IMR-90 (cell line): ENCODE measurements at regions not wholly inside any gene's neighbourhood (a gene's known extent, or its start where the extent isn't known, plus 50 kb on each side); places are given as distances from the start of the nearest gene placed in this dataset.

Experiments
- ATAC-seq: fragments of 200-7000 bp; cut with Tn5 transposase; 2 replicates; pipeline ENCODE4 v1.9.1; 2020; ENCODE audit warnings: low read depth, mild to moderate bottlenecking, moderate library complexity
- BruUV-seq: library from RNA; stranded (reverse); fragments of 400-500 nt; replicated peaks from 2 replicates; lab custom pipeline; 2021; lab: Mats Ljungman, UMichigan
- CTCF ChIA-PET: fragments of 300-600 bp; formaldehyde crosslinking; extraction: SDS; loops from one replicate; lab custom pipeline; 2021; ENCODE audit warnings: antibody characterized with exemption; lab: Yijun Ruan, JAX
- POLR2A ChIA-PET: fragments of 300-600 bp; sonication (Branson Sonifier 250); formaldehyde crosslinking; loops from one replicate; lab custom pipeline; 2022; ENCODE audit warnings: antibody characterized with exemption; ENCODE audit not compliant: unreplicated experiment; lab: Charles Lee
- DNase-seq: peaks from one replicate; pipeline ENCODE4 v3.0.0; 2013
- H2AFZ ChIP-seq: replicated peaks from 2 replicates; pipeline ENCODE3; 2013; ENCODE audit warnings: low read length, mild to moderate bottlenecking; ENCODE audit not compliant: poor library complexity
- H2AK5ac ChIP-seq: 2 replicates; pipeline ENCODE4 v1.6.1; 2013; ENCODE audit warnings: low read depth, low read length, inconsistent platforms
- H2AK9ac ChIP-seq: replicated peaks from 2 replicates; pipeline ENCODE3; 2013; ENCODE audit warnings: mild to moderate bottlenecking, low read depth, low read length, moderate library complexity; ENCODE audit not compliant: poor library complexity
- H2BK120ac ChIP-seq: 2 replicates; pipeline ENCODE4 v1.6.1; 2013; ENCODE audit warnings: low read depth, low read length, inconsistent platforms
- H2BK15ac ChIP-seq: 3 replicates; pipeline ENCODE4 v1.6.1; 2013; ENCODE audit warnings: low read depth, low read length, inconsistent platforms
- H2BK20ac ChIP-seq: 2 replicates; pipeline ENCODE4 v1.6.1; 2013; ENCODE audit warnings: low read depth, mild to moderate bottlenecking, inconsistent platforms, low read length, moderate library complexity
- H2BK5ac ChIP-seq: 2 replicates; pipeline ENCODE4 v1.6.1; 2013; ENCODE audit warnings: mild to moderate bottlenecking, low read depth, low read length, inconsistent platforms; ENCODE audit not compliant: poor library complexity, severe bottlenecking
- H3K14ac ChIP-seq: replicated peaks from 2 replicates; pipeline ENCODE4 v1.6.1; 2013; ENCODE audit warnings: low read depth, low read length, inconsistent platforms
- H3K18ac ChIP-seq: 2 replicates; pipeline ENCODE4 v1.6.1; 2013; ENCODE audit warnings: low read depth, low read length, control low read depth
- H3K23ac ChIP-seq: 2 replicates; pipeline ENCODE4 v1.6.1; 2013; ENCODE audit warnings: low read depth, low read length, inconsistent platforms
- H3K27ac ChIP-seq: 2 replicates; pipeline ENCODE4 v1.5.1; 2013; ENCODE audit warnings: mild to moderate bottlenecking, control low read depth, low read length; ENCODE audit not compliant: insufficient read depth
- H3K27me3 ChIP-seq: 2 replicates; pipeline ENCODE4 v1.6.1; 2013; ENCODE audit warnings: low read length; ENCODE audit not compliant: control insufficient read depth, insufficient read depth
- H3K36me3 ChIP-seq: 2 replicates; pipeline ENCODE4 v1.6.1; 2013; ENCODE audit warnings: low read length, mixed read lengths; ENCODE audit not compliant: control insufficient read depth, insufficient read depth
- H3K4ac ChIP-seq: 2 replicates; pipeline ENCODE4 v1.6.1; 2013; ENCODE audit warnings: low read depth, low read length, inconsistent platforms
- H3K4me1 ChIP-seq: 2 replicates; pipeline ENCODE4 v1.6.1; 2013; ENCODE audit warnings: low read length, mixed read lengths; ENCODE audit not compliant: control insufficient read depth, insufficient read depth
- H3K4me2 ChIP-seq: 2 replicates; pipeline ENCODE4 v1.6.1; 2013; ENCODE audit warnings: low read depth, mild to moderate bottlenecking, control low read depth, low read length, moderate library complexity
- H3K4me3 ChIP-seq: 2 replicates; pipeline ENCODE4 v1.5.1; 2013; ENCODE audit warnings: low read depth, mild to moderate bottlenecking, control low read depth, low read length, moderate library complexity; ENCODE audit not compliant: insufficient read depth
- H3K56ac ChIP-seq: 2 replicates; pipeline ENCODE4 v1.6.1; 2013; ENCODE audit warnings: low read length, inconsistent platforms; ENCODE audit not compliant: insufficient read depth; ENCODE audit errors: extremely low read depth
- H3K79me1 ChIP-seq, 2 experiments: 2 replicates each; pipeline ENCODE4 v1.6.1; 2013; ENCODE audit warnings: low read length in 2 of 2, inconsistent platforms in 1 of 2, low read depth in 1 of 2
- H3K9ac ChIP-seq: 2 replicates; pipeline ENCODE4 v1.6.1; 2013; ENCODE audit warnings: low read depth, low read length, control low read depth
- H3K9me1 ChIP-seq: 2 replicates; pipeline ENCODE4 v1.6.1; 2013; ENCODE audit warnings: low read length, inconsistent platforms; ENCODE audit not compliant: insufficient read depth
- H3K9me3 ChIP-seq: 2 replicates; pipeline ENCODE4 v1.6.1; 2013; ENCODE audit warnings: low read length; ENCODE audit not compliant: control insufficient read depth, insufficient read depth
- H4K20me1 ChIP-seq: 2 replicates; pipeline ENCODE4 v1.6.1; 2013; ENCODE audit warnings: low read length, inconsistent platforms; ENCODE audit not compliant: insufficient read depth
- H4K5ac ChIP-seq: 2 replicates; pipeline ENCODE4 v1.6.1; 2013; ENCODE audit warnings: mild to moderate bottlenecking, low read depth, low read length, control low read depth
- H4K8ac ChIP-seq, 2 experiments: 2 replicates each; pipeline ENCODE4 v1.6.1; 2013; ENCODE audit warnings: low read depth in 2 of 2, low read length in 2 of 2, control low read depth in 1 of 2, inconsistent platforms in 1 of 2
- H4K91ac ChIP-seq: 2 replicates; pipeline ENCODE4 v1.6.1; 2013; ENCODE audit warnings: low read depth, low read length, inconsistent platforms; ENCODE audit not compliant: insufficient read depth
- BHLHE40 ChIP-seq: fragments of 150-350 bp; IDR thresholded peaks from 2 replicates; pipeline ENCODE4 v1.6.1; 2016; ENCODE audit warnings: mild to moderate bottlenecking, low read depth, low read length
- CEBPB ChIP-seq: IDR thresholded peaks from 2 replicates; pipeline ENCODE4 v1.6.1; 2012; ENCODE audit warnings: low read depth, low read length, improper control_type of control experiment
- CHD1 ChIP-seq: IDR thresholded peaks from 2 replicates; pipeline ENCODE4 v1.6.1; 2012; ENCODE audit warnings: low read depth, low read length, improper control_type of control experiment
- FOS ChIP-seq: fragments of 150-350 bp; IDR thresholded peaks from 2 replicates; pipeline ENCODE4 v1.6.1; 2016; ENCODE audit warnings: low read depth, low read length
- MAFK ChIP-seq: IDR thresholded peaks from 2 replicates; pipeline ENCODE4 v1.6.1; 2012; ENCODE audit warnings: low read depth, low read length, improper control_type of control experiment
- MAZ ChIP-seq: IDR thresholded peaks from 2 replicates; pipeline ENCODE4 v1.6.1; 2012; ENCODE audit warnings: low read depth, mild to moderate bottlenecking, low read length, improper control_type of control experiment, moderate library complexity, borderline replicate concordance
- MXI1 ChIP-seq: IDR thresholded peaks from 2 replicates; pipeline ENCODE4 v1.6.1; 2012; ENCODE audit warnings: low read depth, mild to moderate bottlenecking, low read length, moderate library complexity, borderline replicate concordance
- NFE2L2 ChIP-seq: fragments of 150-350 bp; IDR thresholded peaks from 2 replicates; pipeline ENCODE4 v1.6.1; 2016; ENCODE audit warnings: low read depth, mild to moderate bottlenecking, low read length
- POLR2A ChIP-seq: IDR thresholded peaks from 2 replicates; pipeline ENCODE4 v1.6.1; 2012; ENCODE audit warnings: mild to moderate bottlenecking, low read depth, low read length
- RAD21 ChIP-seq: IDR thresholded peaks from 2 replicates; pipeline ENCODE4 v1.6.1; 2012; ENCODE audit warnings: low read length, improper control_type of control experiment
- RCOR1 ChIP-seq: IDR thresholded peaks from 2 replicates; pipeline ENCODE4 v1.6.1; 2012; ENCODE audit warnings: mild to moderate bottlenecking, low read length, improper control_type of control experiment; ENCODE audit not compliant: insufficient replicate concordance
- RFX5 ChIP-seq: IDR thresholded peaks from 2 replicates; pipeline ENCODE4 v1.8.0; 2012; ENCODE audit warnings: low read depth, mild to moderate bottlenecking, low read length, moderate library complexity
- SMC3 ChIP-seq: fragments of 150-350 bp; IDR thresholded peaks from 2 replicates; pipeline ENCODE4 v1.6.1; 2016; ENCODE audit warnings: low read depth, mild to moderate bottlenecking, antibody characterized with exemption, low read length, moderate library complexity
- WGBS, 2 experiments: methylation state at CpG; one replicate each; pipeline versions ENCODE4 v1.1.5 to v1.1.7; 2013; ENCODE audit warnings: missing lambda C conversion rate in 2 of 2; ENCODE audit not compliant: insufficient read length in 1 of 2; ENCODE audit errors: extremely low coverage in 2 of 2; 5-methylcytosine and 5-hydroxymethylcytosine counted together
- dilution Hi-C: fragments of 300-500 bp; cut with HindIII; formaldehyde crosslinking; loops from one replicate; pipeline ENCODE4 v1.14.3; 2018; ENCODE audit warnings: low sequenced_read_pairs; ENCODE audit not compliant: unreplicated experiment
- in situ Hi-C: fragments of 300-500 bp; cut with MboI; formaldehyde crosslinking; loops from 3 replicates; pipeline ENCODE4 v1.14.3; 2019; ENCODE audit warnings: low sequenced_read_pairs, inconsistent platforms, mixed read lengths
- intact Hi-C: fragments of 100-400 bp; cut with micrococcal nuclease; formaldehyde crosslinking; loops from 2 replicates; pipeline ENCODE4 v1.10.0; 2022
- TF ChIP-seq, protein P1 (sequence below): fragments of 150-350 bp; IDR thresholded peaks from 2 replicates; pipeline ENCODE4 v1.6.1; 2017; ENCODE audit warnings: mild to moderate bottlenecking, antibody characterized with exemption, low read length, low read depth
- TF ChIP-seq, protein P2 (sequence below): conservative IDR thresholded peaks from 2 replicates; pipeline ENCODE4 v1.5.1; 2012; ENCODE audit warnings: mild to moderate bottlenecking, low read depth, low read length, improper control_type of control experiment
- TF ChIP-seq, protein P3 (sequence below): fragments of 150-350 bp; IDR thresholded peaks from 2 replicates; pipeline ENCODE4 v1.6.1; 2016; ENCODE audit warnings: low read depth, mild to moderate bottlenecking, low read length, moderate library complexity, borderline replicate concordance

DNA sequence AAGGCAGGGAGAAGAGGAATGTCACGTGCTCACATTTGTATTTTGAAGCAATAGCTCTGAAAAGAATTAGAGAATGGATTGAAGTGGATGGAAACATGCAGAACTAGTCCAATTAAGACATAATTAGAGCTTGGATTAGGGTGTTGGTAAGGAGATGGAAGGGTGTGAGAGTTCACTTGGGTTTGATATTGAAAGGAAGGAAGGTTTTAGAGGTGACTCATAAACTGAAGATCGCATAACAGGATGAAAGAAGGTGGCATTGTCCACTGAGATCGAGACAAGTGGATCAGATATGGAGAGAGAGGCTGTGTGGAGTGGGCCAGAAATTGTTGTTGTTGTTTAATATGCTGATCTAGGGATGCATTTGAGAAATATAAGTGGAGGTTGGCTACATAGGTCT is 244.0 kb upstream of the SMIM31 start:
- Histone ChIP-seq H3K56ac (no peak overlapping the region), H3K4me2 (no peak overlapping the region), H3K23ac (no peak overlapping the region), H3K4me3 (no peak overlapping the region), H2BK20ac (no peak overlapping the region), H3K36me3 (no peaks in the 10 kb centered on the region), H2AK9ac (no peak overlapping the region), H2BK120ac (no peak overlapping the region), H3K4me1 (no peaks in the 10 kb centered on the region), H3K9ac (no peak overlapping the region), H3K4ac (no peak overlapping the region), H3K14ac (no peak overlapping the region), H4K5ac (no peak overlapping the region), H3K79me1 (no peaks in the 10 kb centered on the region), H3K27ac (no peak overlapping the region), H3K9me3 (0 out of 2 replicates have a peak, but pooled peaks cover 5% of the 10 kb centered on the region), H3K9me1 (no peaks in the 10 kb centered on the region), H3K18ac (no peak overlapping the region), H2BK15ac (no peak overlapping the region), H2AK5ac (no peak overlapping the region), H4K8ac (no peak overlapping the region), H3K27me3 (no peaks in the 10 kb centered on the region), H4K91ac (no peak overlapping the region), H2BK5ac (no peak overlapping the region), H2AFZ (no peak overlapping the region), H4K20me1 (no peaks in the 10 kb centered on the region)
- intact Hi-C loops (no loop called here), dilution Hi-C loops (no loop called here), in situ Hi-C loops (no loop called here)
- ATAC-seq (no peak), DNase-seq (no peak)
- no TSS peak for BruUV-seq
- WGBS, 2 experiments, result 29% methylated on average over 3 of the region's 3 CpGs; no CpG with 5 or more reads in 1 of the 2 experiments
- no peak for TF ChIP-seq CHD1
- TF ChIP-seq FOS, result no peak
- no peak for TF ChIP-seq RCOR1
- no peak for TF ChIP-seq NFE2L2
- no peak for TF ChIP-seq BHLHE40
- TF ChIP-seq, protein P1, sequence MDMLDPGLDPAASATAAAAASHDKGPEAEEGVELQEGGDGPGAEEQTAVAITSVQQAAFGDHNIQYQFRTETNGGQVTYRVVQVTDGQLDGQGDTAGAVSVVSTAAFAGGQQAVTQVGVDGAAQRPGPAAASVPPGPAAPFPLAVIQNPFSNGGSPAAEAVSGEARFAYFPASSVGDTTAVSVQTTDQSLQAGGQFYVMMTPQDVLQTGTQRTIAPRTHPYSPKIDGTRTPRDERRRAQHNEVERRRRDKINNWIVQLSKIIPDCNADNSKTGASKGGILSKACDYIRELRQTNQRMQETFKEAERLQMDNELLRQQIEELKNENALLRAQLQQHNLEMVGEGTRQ, result no peak
- TF ChIP-seq, protein P2, sequence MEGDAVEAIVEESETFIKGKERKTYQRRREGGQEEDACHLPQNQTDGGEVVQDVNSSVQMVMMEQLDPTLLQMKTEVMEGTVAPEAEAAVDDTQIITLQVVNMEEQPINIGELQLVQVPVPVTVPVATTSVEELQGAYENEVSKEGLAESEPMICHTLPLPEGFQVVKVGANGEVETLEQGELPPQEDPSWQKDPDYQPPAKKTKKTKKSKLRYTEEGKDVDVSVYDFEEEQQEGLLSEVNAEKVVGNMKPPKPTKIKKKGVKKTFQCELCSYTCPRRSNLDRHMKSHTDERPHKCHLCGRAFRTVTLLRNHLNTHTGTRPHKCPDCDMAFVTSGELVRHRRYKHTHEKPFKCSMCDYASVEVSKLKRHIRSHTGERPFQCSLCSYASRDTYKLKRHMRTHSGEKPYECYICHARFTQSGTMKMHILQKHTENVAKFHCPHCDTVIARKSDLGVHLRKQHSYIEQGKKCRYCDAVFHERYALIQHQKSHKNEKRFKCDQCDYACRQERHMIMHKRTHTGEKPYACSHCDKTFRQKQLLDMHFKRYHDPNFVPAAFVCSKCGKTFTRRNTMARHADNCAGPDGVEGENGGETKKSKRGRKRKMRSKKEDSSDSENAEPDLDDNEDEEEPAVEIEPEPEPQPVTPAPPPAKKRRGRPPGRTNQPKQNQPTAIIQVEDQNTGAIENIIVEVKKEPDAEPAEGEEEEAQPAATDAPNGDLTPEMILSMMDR, result no peak
- TF ChIP-seq RAD21, result no peak
- TF ChIP-seq RFX5, result no peak
- TF ChIP-seq POLR2A, result no peak
- no peak for TF ChIP-seq MAZ
- no peak for TF ChIP-seq SMC3
- no peak for TF ChIP-seq MXI1
- no peak for TF ChIP-seq MAFK
- TF ChIP-seq CEBPB, result no peak
- TF ChIP-seq, protein P3, sequence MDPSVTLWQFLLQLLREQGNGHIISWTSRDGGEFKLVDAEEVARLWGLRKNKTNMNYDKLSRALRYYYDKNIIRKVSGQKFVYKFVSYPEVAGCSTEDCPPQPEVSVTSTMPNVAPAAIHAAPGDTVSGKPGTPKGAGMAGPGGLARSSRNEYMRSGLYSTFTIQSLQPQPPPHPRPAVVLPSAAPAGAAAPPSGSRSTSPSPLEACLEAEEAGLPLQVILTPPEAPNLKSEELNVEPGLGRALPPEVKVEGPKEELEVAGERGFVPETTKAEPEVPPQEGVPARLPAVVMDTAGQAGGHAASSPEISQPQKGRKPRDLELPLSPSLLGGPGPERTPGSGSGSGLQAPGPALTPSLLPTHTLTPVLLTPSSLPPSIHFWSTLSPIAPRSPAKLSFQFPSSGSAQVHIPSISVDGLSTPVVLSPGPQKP, result no peak
- POLR2A ChIA-PET, result no interaction called here
- CTCF ChIA-PET, result no interaction called here
